ENCODE measurements at regions not wholly inside any gene's neighbourhood (a gene's known extent, or its start where the extent isn't known, plus 50 kb on each side); places are given as distances from the start of the nearest gene placed in this dataset.
"Not testable (repeated sequence)": the region's sequence is repeated elsewhere in the genome, so short reads cannot be mapped to it uniquely, and the experiment has no call there.

DNA sequence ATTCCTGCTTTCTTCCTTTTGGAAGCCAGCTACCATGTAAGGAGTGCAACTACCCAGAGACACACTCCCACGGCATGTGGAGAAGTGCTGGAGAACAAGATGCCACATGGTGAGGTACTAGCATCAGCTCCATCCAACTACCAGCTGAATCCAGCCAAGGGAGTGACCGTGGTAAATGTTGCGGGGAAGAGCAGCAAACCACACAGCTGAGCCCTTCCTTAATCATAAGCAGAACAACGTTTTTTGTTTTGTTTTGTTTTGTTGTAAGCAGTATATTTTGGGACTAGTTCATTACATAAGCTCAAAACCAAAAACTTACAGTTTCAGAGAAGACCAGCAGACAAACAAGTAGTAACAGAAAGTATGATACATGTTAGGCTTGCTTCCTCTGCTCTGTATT is 212.6 kb upstream of the ATP10A start:
- DNase-seq (ENCODE audit: low read depth) = no peak

DNA sequence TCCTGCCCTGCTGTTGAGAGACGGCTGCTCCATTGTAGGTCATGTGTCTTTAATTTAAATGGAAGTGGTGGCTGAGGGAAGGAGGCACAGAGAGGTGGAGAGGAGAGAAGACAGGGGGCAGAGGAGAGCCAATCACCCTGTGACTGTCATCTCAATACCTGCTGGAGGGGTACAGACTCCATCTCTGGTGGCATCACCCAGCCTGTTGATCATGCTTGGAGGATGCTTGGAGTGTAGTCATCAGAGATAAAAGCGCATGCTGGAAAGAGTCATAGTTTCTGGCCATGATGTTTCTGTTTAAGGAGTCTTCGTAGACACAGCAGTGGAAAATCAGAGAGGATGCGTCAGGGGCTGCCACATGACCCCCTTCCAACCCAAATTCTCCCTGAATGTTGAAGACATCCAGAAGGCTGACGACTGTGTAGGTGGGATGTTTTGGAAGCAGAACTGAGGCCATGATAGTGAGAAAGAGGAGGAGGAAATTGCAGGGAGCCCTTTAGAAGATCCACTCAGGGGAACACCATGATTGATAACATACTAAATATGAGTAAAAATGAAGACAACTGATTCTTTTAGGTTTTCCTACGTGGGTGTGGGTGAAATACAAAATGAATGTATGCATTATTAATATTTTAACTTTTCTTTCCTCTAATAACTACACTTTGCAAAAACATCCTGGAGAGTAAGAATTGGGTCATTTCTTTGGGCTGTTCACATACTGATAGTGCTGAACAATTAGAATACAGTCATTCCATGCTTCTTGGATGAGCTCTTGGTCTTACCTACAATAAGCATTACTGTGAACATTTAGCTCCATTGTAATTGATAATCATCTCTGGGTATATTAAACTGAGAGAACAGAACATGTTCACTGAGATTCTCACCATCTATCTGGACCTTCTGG is 210.6 kb upstream of the ATP10A start:
- DNase-seq (ENCODE audit: low read depth) = no peak

DNA sequence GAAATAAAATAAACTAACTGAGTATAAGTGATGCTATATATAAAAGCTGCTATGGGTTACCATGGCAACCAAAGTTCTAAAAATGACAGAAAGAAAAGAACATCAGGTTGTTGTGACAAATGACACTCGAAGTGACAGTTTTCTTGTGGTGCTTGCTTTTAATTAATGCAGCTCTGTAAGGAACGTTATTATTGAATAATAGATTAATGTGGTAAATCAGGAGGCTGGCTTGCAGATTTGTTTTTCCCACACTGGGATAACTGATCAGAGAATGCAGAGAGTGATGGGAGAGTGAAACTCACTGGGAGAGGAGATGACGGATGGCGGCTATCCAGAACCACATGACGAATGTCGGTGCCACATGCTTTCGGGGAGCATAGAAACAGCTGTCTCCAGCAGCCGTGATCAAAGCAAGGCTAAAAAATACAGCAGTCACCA is 207.0 kb upstream of the ATP10A start:
- no peak for DNase-seq (ENCODE audit: low read depth)

DNA sequence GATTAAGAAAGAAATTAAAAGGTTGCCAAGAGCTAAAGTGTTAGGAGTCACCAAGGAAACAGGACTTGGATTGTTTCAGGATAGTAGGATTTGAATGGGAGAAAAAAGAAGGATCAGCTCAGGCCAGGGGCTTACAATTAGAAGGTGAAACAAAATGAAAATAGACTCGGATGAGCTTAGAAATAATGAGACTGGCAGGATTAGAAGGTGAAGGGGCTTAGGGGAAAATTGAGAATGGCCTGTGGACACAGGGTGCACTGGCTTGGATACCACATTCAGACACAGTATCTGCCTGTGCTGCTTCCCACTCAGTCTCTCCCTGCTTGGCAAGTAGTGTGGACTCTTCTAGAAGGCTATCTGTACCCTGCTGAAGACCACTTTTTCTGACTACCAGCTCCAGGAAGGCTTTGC is 206.1 kb upstream of the ATP10A start:
- no peak for DNase-seq (ENCODE audit: low read depth)

DNA sequence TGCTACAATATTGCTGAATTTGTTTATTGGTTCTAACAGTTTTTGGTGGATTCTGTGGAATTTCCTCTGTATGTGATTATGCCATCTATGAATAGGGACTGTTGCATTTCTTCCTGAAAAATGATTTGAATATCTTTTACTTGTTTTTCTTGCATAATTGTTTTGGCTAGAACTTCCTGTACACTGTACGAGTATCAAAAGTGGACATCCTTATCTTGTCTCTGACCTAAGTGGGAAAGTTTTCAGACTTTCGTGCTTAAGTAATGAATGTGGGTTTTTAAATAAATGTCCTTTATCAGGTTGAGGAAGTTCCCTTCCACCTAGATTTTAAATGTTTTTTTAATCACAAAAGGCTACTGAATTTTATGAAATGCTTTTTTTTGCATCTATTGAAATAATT is 203.8 kb upstream of the ATP10A start:
- no peak for DNase-seq (ENCODE audit: low read depth)

DNA sequence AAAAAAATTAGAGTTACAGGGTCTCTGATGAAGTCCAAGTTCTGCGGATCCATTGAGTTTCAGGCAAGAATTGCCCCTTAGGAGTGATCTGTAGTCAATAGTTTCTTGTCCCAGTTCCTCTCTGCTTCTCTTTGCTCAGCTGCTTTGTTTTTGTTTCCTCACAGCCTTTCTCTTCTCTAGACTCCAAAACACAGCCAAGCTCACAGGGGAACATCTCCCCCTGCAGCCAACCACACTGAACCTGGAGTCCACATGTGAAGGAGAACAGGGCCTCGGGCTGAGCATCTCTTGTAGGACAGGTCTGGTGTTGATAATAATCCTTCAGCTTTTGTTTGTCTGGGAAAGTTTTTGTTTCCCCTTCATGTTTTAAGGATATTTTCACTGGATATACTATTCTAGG is 202.6 kb upstream of the ATP10A start:
- no peak for DNase-seq (ENCODE audit: low read depth)

DNA sequence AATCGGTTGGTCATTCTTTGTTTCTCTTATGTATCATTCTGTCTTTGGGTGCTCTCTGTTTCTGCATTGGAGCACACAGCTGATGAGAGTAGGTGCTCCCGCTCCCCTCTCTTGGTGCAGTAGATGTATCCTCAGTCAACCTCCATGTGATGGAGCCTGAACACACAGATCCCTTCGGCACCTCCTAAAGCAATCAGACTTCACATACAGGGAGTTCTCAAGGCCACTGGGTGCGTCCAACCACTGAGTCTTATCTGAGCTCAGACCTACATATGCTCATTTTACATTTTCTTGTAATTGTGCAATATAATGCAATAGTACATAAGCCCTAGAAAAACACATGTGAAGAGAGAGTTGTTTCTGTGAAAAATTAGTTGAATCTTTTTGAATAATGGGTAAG is 198.1 kb upstream of the ATP10A start:
- no peak for DNase-seq (ENCODE audit: low read depth)

DNA sequence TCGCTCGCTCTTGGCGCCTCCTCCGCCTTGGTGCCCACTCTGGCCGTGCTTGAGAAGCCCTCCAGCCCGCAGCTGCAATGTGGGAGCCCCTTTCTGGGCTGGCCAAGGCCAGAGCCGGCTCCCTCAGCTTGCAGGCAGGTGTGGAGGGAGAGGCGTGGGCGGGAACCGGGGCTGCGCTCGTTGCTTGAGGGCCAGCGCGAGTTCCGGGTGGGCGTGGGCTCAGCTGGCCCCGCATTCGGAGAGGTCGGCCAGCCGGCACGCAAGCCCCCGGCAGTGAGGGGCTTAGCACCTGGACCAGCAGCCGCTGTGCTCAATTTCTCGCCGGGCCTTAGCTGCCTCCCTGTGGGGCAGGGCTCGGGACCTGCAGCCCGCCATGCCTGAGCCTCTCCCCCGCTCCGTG is 193.6 kb upstream of the ATP10A start:
- not testable (repeated sequence) for DNase-seq (ENCODE audit: low read depth)

DNA sequence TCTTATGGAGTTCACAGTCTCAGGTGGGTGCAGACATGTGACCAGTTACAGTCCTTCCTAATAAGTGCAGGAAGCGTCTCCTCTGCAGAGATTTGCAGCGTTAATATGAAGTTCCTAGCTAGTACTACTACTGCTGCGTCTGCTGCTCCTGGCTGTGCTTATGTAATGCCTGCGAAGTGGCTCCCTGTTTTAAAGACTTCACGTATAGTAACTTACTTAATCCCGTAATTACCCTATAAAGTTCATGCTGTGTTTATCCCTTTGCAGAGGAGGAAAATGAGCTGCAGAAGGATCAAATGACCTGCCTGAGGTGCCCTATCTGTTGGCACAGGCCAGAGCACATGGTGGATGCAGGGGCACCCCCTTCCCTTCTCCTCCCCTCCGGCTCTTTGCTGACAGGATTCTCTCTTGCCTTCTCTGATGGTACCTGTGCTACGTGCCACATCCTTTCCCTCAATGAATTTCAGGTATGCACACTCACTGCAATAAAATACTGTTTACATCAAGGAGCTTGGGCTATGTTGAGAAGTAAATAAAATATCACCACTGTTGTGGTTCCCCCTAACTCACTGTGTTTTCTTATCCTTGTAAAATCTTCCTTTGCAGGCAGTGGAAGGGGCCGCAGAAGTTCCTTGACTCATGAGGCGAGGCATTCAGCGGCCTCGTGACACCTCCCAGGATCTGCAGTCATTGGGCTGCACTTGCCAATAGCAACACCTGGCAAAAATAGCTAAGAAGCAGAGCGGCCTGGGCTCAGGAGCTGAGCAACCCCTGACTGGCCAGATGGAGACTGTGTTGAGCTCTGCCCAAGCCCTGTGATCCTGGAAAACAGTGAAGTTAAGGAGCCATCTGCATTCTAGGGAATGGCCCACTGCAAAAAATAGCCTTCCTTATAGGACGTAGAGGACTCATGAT is 188.9 kb upstream of the ATP10A start:
- no peak for DNase-seq (ENCODE audit: low read depth)

DNA sequence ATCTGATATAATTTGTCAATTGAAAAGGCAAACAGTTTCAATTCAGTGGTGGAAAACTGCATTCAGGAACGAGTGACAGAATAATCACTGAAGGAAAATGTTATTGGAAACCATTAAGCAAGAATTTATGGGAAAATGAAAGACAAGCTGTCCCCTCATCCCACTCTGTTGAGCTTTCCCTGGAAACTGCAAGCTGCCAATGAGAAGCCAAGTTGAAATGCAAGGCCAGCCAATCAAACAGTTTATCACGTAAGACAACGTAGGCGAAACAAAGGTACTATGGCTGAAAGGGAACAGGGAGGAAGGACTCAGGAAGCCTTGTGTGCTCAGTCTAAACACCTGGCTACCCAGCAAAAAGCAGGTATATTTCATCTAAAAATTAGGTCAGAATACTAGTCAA is 187.9 kb upstream of the ATP10A start:
- no peak for DNase-seq (ENCODE audit: low read depth)

DNA sequence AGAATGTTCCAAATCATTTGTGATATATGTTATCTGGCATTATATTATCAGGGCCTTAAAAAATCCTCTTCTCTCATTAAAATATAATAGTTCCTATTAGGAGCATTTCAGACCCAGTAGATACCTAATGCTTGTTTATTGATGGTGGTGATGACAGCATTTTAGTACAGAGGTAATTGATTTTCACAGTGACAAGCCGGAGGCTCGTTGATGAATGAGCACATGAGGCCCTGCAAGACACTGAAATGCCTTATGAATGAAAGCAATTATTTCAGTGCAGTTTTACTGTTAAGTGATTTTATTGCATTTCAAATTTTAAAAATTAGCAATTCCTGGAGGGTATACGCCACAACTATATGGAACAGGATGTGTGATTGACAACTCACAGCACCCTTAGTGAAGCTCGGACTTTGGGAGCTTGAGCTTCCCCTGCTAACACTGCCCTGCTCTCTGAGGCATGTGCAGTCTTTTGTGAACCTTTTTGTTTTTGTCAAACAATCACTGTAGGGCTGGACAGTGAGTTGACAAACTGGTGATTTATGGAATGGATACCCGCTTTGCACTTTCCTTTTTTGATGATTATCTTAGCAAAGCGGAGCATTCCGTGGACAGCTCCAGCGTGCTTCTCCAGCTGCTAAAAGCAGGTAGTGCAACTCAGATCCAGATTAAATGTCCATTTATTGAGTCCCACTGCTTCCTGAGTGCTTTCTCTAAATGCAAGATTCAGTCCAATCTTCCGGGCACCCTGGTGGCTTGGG is 187.0 kb upstream of the ATP10A start:
- no peak for DNase-seq (ENCODE audit: low read depth)

DNA sequence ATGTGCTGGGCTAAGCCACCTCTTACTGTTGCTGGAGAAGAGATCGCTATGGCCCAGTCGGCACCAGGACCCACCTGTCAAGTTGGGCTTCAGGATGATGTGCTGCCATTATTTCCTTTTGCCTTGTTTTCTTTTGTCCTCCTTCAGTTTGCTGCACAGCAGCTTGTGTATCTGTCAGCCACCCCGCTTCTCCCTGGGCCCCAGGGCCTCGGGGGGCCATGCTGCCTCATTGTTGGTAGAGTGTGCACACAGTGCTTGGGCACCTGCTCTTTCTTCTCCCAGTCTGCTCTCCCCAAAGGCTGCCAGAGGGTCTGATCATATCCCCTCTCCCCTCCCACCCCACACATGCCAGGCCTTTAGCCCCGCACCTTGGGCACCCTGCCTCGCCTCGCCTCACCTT is 185.5 kb upstream of the ATP10A start:
- no peak for DNase-seq (ENCODE audit: low read depth)

DNA sequence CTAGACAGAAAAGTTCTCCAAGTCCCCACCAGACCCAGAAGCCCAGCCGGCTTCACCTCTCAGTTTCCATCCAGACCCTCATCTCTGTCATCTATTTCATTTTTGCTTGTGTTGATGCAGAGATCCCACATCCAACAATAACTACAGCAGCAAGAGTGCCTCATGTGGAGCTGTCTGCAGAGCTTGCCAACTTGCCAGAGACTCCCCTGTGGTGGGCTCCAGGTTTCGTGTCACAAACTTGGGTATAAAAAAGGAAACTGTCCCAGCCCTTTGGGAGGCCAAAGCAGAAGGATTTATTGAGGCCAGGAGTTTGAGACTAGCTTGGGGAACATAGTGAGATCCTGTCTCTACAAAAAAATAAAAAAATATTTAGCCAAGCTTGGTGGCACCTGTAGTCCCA is 182.4 kb upstream of the ATP10A start:
- DNase-seq (ENCODE audit: low read depth) = no peak

DNA sequence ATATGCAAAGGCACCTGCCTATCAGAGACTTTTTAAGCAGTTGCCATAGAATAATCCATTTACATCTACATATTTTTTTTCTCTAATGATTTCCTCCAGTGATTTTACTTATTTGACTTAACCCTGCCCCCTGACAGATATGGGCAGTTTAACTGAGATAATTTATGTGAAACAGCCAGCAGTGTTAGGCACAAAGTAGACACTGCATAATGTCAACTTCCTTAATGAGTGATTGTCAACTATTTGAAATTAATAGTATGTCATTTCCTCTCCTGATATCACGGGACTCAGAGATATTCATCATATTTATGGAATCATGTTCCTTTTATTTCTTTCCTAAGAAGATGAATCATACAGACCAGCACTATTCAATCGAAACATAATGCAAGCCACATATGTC is 179.9 kb upstream of the ATP10A start:
- DNase-seq (ENCODE audit: low read depth) = no peak

DNA sequence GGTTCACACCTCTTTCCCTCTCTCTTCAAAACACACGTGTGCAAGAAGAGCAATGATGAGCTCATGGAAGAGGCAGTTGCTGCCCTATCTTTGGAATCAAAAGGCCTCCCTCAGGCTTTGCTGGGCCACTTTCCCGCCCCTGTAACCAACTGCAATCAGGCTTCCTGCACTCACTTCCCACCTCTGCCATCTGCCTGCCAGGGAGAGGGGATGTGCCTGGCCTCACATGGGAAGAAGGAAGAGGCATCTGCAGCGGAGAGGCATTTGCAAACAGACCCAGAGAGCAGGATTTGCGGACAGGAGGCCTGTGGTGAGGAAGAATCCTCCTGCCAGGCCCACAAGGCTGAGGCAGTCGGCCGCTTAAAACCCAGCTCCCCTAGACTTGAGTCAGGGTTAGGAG is 175.6 kb upstream of the ATP10A start:
- DNase-seq (ENCODE audit: low read depth) = no peak

DNA sequence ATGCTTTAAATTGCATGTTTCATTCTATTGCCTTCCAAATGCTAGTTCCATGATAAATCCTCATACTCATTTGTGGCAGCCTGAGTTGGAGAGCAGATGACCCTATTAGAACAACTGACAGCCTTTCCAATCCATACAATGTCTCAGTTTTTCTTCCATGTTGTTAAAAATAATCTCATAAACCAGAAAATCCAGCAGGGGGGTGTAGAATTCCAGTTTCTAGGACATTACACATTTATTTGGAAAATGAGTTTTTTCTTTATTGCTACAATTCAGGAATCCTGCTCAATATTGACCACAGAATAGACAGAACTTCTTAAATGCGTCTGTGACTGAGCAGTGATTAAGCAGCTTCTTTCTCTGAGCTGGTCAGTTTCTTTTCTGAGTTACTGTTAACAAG is 174.2 kb upstream of the ATP10A start:
- DNase-seq (ENCODE audit: low read depth) = no peak

DNA sequence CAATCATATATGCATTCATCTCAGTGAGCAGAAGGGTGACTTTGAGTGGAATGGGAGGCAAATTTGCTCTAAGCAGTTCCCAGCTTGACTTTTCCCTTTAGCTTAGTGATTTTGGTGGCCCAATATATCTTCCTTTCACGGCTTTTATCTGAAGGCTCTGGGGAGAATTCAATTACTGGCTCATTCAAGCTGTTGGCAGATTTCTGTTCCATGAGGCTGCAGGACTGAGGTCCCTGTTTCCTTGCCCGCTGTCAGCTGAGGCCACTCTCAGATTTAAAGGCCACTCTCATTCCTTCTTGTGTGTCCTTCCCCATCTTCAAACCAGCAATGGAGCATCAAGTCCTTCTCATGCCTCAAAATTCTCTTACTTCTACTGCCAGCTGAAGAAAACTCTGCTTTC is 170.4 kb upstream of the ATP10A start:
- no peak for DNase-seq (ENCODE audit: low read depth)

DNA sequence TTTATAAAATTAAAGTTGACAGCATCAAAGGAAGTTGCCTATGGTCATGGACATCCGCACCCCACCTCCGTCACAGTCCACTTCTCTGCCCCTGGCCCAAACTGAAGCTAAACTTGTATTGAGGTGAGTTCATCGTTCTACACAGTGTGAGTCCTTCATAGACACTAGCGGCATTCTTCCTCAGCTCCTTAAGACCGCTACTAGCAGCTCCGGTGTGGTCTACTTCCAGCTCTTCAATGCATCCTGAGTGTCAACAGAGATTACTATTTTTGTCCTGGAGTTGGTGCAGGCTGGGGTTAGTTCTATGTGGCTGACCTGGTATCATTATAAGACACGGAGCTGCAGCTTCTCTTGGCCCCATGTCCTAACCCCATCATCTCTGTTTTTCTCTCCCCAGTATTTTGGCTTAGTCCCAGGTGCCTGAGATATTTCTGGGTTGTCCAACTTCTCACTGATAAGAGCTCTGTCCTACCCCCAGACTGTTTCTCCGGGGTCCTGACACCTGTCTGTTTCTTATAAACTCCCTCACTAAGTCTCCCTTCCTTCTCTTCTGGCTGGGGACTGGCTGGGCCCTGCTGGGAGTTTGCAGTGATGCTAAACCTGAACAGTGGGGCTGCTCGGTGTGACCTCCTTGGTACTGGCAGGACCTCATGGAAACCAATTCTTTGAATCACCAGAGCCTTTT is 169.2 kb upstream of the ATP10A start:
- no peak for DNase-seq (ENCODE audit: low read depth)

DNA sequence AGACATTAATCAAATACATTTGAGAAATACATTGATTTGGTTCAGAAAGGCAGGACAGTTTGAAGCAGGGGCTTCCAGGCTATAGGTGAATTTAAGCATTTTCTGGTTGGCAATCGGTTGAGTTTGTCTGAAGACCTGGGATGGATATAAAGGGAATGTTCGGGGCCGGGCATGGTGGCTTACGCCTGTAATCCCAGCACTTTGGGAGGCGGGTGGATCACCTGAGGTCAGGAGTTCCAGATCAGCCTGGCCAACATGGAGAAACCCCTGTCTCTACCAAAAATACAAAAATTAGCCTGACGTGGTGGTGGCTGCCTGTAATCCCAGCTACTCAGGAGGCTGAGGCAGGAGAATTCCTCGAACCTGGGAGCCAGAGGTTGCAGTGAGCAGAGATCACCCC is 166.5 kb upstream of the ATP10A start:
- DNase-seq (ENCODE audit: low read depth) = not testable (repeated sequence)

DNA sequence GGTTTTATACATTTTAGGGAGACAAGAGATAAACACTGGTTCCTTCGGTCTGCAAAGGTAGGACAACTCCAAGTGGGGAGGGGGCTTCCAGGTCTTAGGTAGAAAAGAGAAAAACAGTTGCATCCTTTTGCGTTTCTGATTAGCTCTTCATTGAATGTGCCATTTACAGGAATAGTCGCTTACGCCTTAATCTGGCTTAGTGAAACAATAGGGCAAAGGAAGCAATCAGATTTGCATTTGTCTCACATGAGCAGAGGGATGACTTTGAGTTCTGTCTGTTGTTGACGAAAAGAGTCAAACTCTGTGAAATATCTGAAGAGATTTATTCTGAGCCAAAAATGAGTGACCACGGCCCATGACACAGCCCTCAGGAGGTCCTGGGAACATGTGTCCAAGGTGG is 166.0 kb upstream of the ATP10A start:
- no peak for DNase-seq (ENCODE audit: low read depth)

DNA sequence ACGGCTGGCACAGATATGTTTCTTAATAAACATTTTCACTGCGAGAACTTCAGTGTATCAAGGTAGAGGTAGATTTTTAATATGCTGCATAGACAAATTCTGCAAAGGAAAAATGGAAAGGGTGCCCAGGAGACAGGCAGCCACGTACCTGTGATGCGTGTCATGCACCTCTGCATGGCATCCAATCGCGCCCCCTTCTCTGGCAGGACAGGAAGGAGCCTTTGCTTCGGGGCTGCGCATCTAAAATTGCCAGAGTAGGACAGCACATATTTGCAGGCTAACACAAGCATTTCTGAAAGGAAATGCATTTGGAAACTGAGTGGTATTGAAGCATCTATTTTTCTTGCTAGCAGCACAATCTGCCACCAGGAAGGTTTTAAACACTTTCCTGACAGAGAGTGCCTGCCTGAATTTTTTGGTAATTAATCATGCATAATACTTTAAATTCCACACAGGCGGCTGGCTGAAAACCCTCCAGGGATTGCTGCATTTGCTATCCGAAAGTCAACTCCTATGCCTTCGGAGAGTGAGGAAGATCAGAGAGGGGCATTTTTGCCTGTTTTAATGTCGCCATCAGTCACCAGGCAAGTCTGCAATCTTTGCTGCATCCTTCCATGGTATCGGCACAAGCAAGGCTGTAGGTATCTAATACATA is 165.1 kb upstream of the ATP10A start:
- DNase-seq (ENCODE audit: low read depth) = no peak

All from activated T-cell treated with anti-CD3 and anti-CD28 coated beads for 1 hour (primary cell).